ENCODE measurements at regions not wholly inside any gene's neighbourhood (a gene's known extent, or its start where the extent isn't known, plus 50 kb on each side); places are given as distances from the start of the nearest gene placed in this dataset.

- TF ChIP-seq POLR2A (IDR thresholded peaks at IDR 0.05) (no peak), CTCF (IDR thresholded peaks at IDR 0.05) (no peak)
Measured at GRCh38 chr1:60612790-60613189, 469.6 kb upstream of the NFIA start.
